ENCODE measurements at regions not wholly inside any gene's neighbourhood (a gene's known extent, or its start where the extent isn't known, plus 50 kb on each side); places are given as distances from the start of the nearest gene placed in this dataset.
A peak's percentile ranks its signal among the peaks of the same experiment; 100 is the strongest.
"Not testable (repeated sequence)": the region's sequence is repeated elsewhere in the genome, so short reads cannot be mapped to it uniquely, and the experiment has no call there.

- no peak for DNase-seq (ENCODE audit: low spot score)
These were observed 137.0 kb downstream of the CEBPB start for GRCh38 chr20:50327666-50328065.

GRCh38 chr20:50328222-50328979, 137.8 kb downstream of the CEBPB start:
- DNase-seq (ENCODE audit: low spot score): no peak

- no peak for DNase-seq (ENCODE audit: low spot score)
These were observed 138.6 kb downstream of the CEBPB start for GRCh38 chr20:50328996-50329898.

GRCh38 chr20:50329981-50330503, 139.4 kb downstream of the CEBPB start:
- no peak for DNase-seq (ENCODE audit: low spot score)

- peak; percentile 67 for DNase-seq (ENCODE audit: low spot score)
These were observed 140.1 kb downstream of the CEBPB start for GRCh38 chr20:50330504-50331313.

- peak; percentile 80 for DNase-seq (ENCODE audit: low spot score)
These were observed 141.1 kb downstream of the CEBPB start for GRCh38 chr20:50331469-50332363.

- no peak for DNase-seq (ENCODE audit: low spot score)
These were observed 141.9 kb downstream of the CEBPB start for GRCh38 chr20:50332491-50332980.

GRCh38 chr20:50333131-50333670, 142.6 kb downstream of the CEBPB start:
- no peak for DNase-seq (ENCODE audit: low spot score)

- DNase-seq (ENCODE audit: low spot score): peak; percentile 86
These were observed 143.2 kb downstream of the CEBPB start for GRCh38 chr20:50333812-50334211.

- DNase-seq (ENCODE audit: low spot score): not testable (repeated sequence)
These were observed 143.9 kb downstream of the CEBPB start for GRCh38 chr20:50334512-50334911.

- peak; percentile 93 for DNase-seq (ENCODE audit: low spot score)
These were observed 144.5 kb downstream of the CEBPB start for GRCh38 chr20:50335105-50335504.

GRCh38 chr20:50335866-50336265, 145.2 kb downstream of the CEBPB start:
- DNase-seq (ENCODE audit: low spot score): no peak

- DNase-seq (ENCODE audit: low spot score): no peak
These were observed 146.0 kb downstream of the CEBPB start for GRCh38 chr20:50336661-50337060.

GRCh38 chr20:50337521-50338466, 147.2 kb downstream of the CEBPB start:
- no peak for DNase-seq (ENCODE audit: low spot score)

- no peak for DNase-seq (ENCODE audit: low spot score)
These were observed 148.1 kb downstream of the CEBPB start for GRCh38 chr20:50338479-50339391.

GRCh38 chr20:50339466-50339901, 148.9 kb downstream of the CEBPB start:
- no peak for DNase-seq (ENCODE audit: low spot score)

GRCh38 chr20:50340541-50340940, 149.9 kb downstream of the CEBPB start:
- no peak for DNase-seq (ENCODE audit: low spot score)

GRCh38 chr20:50341050-50341449, 150.4 kb downstream of the CEBPB start:
- no peak for DNase-seq (ENCODE audit: low spot score)

Measured in HT-29 (cell line).